GM12878 (cell line): ENCODE measurements at regions not wholly inside any gene's neighbourhood (a gene's known extent, or its start where the extent isn't known, plus 50 kb on each side); places are given as distances from the start of the nearest gene placed in this dataset.

Source experiments
- E2F8 ChIP-seq: fragments of 450-650 bp; IDR thresholded peaks from 2 replicates; pipeline ENCODE4 v1.6.1; 2018; ENCODE audit warnings: mild to moderate bottlenecking, low read depth, moderate library complexity; ENCODE audit not compliant: partially characterized antibody
- JUND ChIP-seq: IDR thresholded peaks from 2 replicates; pipeline ENCODE4 v1.6.1; 2012; ENCODE audit warnings: low read depth, mild to moderate bottlenecking, low read length, improper control_type of control experiment, moderate library complexity

GRCh38 chrX:125422986-125423385, 103.3 kb downstream of the TEX13C start:
- TF ChIP-seq JUND (no peak), E2F8 (no peak)
